GM12875 (cell line): ENCODE measurements at regions not wholly inside any gene's neighbourhood (a gene's known extent, or its start where the extent isn't known, plus 50 kb on each side); places are given as distances from the start of the nearest gene placed in this dataset.

ENCODE experiments used
- H3K4me3 ChIP-seq: one replicate; pipeline ENCODE4 v1.5.1; 2011; ENCODE audit warnings: low read depth, low read length, control low read depth
- CTCF ChIP-seq: IDR thresholded peaks from 2 replicates; pipeline ENCODE4 v1.5.1; 2011; ENCODE audit warnings: low read depth, mild to moderate bottlenecking, control low read depth, inconsistent platforms, low read length, moderate library complexity, borderline replicate concordance; ENCODE audit not compliant: insufficient read depth

DNA sequence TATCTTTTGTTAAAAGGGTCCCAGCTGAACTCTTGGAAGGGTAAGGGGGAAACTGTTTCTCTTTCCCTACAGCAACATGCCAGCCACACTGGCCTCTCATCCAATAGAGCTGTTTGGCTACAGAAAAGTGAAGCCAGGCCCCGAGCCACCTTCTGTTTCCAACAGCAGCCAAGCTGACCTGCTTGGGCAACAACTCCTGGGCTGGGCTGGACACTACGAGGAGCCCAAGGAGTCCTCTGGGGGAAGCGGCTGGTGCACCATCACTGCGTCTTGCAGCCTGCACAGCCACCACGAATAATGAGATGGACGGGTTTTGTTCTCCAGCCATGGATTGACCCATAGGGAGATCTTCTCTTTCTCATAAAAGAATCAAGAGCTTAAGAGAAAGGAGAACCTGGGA lies 624.9 kb downstream of the NPHP4 start:
- no peak overlapping the region for H3K4me3 ChIP-seq
- TF ChIP-seq CTCF: no peak

DNA sequence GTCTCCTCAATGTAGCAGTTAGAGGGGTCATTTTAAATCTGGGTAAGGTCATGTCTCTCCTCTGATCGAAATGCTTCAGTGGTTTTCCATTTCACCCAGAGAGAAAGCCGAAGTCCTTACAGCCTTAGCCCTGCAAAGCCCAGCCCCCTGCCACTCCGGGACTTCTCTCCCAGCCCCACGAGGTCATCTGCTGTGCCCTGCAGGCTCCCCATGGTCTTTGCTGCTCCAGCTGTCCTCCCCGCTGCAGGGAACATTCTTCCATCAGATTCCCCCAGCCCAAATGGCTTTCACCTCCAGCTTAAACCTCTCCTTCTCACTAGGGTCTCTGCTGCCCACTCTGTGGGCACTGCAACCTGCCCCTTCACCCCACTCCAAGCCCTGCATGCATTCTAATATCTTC lies 626.5 kb downstream of the NPHP4 start:
- H3K4me3 ChIP-seq: no peak overlapping the region
- no peak for TF ChIP-seq CTCF

DNA sequence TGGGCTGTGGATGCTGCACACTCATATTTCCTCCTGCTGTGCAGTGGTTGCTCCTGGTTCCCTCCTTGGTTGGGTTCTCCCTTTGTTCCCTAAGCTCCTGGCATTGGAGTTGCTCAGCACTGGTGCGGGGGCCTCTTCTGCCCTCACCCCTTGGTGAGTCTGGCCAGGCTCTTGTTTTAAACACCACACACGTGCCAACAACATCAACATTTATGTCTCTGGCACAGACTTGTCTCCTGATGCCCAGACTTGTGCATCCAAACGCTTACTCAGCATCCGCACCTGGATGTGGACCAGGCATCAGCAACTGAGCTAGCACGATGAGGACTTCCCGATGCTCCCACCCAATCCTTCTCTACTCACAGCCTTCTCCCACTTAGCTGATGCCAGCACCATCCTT lies 627.6 kb downstream of the NPHP4 start:
- H3K4me3 ChIP-seq: no peak overlapping the region
- TF ChIP-seq CTCF: no peak

GRCh38 chr1:5354681-5355080 lies 637.5 kb downstream of the NPHP4 start:
- H3K4me3 ChIP-seq: no peak overlapping the region
- no peak for TF ChIP-seq CTCF

- TF ChIP-seq CTCF: no peak
- no peak overlapping the region for H3K4me3 ChIP-seq
Observed at GRCh38 chr1:5351366-5351765, 640.9 kb downstream of the NPHP4 start.

DNA sequence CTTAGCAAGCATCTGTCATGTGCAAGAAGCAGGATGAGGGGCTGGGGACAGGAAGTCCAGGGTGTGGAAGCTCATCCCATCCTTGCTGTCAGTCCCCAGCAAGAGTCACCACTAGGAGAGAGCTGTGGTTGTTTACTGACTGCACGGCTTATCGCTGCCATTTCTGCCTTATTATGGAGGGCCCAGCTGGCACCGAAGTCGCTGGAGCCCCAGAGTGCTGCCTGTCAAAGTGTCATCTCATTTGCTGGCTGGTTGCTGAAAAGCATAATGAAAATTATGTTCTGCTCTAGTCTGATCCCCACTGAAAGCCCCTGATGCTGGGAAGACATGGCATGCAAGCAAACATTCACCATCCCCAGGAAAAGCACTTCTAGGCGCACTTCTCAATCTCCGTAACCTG lies 642.7 kb downstream of the NPHP4 start:
- no peak overlapping the region for H3K4me3 ChIP-seq
- no peak for TF ChIP-seq CTCF

DNA sequence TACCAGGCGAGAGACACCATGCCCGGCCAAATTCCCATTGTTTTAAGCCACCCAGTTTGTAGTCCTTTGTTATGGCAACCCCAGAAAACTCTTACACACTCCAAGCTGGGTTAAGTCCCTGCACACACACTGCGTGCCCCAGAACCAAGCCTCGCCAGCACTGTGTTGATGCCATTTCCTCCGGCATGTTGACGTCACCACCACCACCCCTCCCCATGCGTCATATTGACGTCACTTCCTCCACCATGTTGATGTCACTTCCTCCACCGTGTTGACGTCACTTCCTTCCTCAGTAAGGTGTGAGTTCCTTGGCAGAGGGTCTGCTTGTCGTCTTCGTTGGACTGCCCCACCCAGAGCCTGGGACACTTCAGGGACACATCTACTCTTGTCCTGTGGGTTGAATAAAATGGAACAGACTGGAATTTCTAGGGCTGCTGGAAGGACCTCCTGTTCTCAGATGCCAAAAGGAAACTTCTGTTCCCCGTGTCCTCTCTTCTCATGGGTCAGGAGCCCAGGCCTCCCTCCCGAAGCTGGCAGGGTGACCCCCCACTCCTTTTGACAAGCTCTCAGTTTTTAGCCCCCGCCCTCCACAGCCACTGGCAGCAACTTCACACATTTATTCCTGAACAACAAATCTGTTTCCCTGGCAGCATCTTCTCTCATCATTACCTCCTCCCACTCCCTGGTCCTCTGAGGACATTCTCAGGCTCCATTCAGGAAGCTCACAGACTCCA lies 643.3 kb downstream of the NPHP4 start:
- no peak overlapping the region for H3K4me3 ChIP-seq
- TF ChIP-seq CTCF: no peak
